SW 1271 (cell line): ENCODE measurements at regions not wholly inside any gene's neighbourhood (a gene's known extent, or its start where the extent isn't known, plus 50 kb on each side); places are given as distances from the start of the nearest gene placed in this dataset.
"Not testable (repeated sequence)": the region's sequence is repeated elsewhere in the genome, so short reads cannot be mapped to it uniquely, and the experiment has no call there.

Experiments
- DNase-seq, 2 experiments: peaks; one replicate each; lab custom pipeline; 2025; lab: John Stamatoyannopoulos, UW

GRCh38 chr2:240240017-240240734 lies 99.7 kb upstream of the OTOS start:
- DNase-seq = no peak

GRCh38 chr2:240240781-240241180 lies 100.3 kb upstream of the OTOS start:
- no peak for DNase-seq

DNA sequence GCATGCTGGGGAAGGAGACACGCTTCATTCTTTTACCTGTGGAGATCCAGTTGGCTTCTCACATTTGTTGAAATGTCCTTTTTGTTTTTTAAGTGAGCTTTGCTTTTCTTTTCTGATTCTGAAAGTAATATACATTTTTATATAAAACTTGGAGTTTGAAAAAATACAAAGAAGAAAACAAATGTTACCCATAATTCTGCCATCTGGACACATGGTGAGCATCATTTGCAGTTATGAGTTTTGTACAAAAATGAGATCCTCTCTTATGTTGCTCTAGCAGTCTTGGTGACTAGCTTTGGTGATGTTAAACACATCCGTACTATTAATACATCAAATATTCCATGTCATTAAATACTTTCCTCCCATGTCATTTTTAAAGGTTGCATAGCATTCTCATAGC lies 101.1 kb upstream of the OTOS start:
- DNase-seq = no peak

DNA sequence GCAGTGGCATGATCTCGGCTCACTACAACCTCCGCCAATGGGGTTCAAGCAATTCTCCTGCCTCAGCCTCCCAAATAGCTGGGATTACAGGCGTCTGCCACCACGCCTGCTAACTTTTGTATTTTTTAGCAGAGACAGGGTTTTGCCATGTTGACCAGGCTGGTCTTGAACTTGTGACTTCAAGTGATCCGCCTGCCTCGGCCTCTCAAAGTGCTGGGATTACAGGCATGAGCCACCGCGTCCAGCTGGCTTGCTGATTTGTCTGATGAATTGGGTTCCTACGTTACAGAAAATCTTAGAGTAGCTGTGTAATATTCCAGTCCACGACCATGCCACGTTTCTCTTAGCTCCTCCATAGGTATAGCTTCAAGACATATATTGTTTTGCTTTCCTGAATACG lies 102.6 kb upstream of the OTOS start:
- DNase-seq = not testable (repeated sequence)

- no peak for DNase-seq
These were observed 104.1 kb upstream of the OTOS start for GRCh38 chr2:240244543-240244942.

DNA sequence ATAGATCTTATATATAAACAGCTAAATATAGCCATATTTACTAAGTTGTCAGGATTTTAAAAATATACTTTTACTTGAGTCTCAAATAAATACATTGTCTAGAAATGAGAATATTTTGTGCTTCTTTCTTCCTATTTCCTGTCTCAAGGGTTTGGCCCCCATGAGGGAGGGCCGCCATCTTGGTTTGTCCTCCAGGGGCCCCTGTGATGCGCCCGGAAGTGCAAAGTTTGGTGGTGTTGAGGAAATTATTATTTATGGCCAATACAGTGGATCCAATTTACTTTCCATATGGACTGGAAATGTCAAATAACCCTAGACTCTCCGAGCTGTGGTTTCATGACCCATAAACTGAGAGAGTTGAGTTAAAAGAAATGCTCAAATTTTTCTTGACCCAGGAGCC lies 104.7 kb upstream of the OTOS start:
- no peak for DNase-seq

GRCh38 chr2:240245706-240246105 lies 105.2 kb upstream of the OTOS start:
- DNase-seq = no peak

GRCh38 chr2:240246173-240246820 lies 105.8 kb upstream of the OTOS start:
- DNase-seq = no peak

- no peak for DNase-seq
These were observed 106.9 kb upstream of the OTOS start for GRCh38 chr2:240247241-240247867.

DNA sequence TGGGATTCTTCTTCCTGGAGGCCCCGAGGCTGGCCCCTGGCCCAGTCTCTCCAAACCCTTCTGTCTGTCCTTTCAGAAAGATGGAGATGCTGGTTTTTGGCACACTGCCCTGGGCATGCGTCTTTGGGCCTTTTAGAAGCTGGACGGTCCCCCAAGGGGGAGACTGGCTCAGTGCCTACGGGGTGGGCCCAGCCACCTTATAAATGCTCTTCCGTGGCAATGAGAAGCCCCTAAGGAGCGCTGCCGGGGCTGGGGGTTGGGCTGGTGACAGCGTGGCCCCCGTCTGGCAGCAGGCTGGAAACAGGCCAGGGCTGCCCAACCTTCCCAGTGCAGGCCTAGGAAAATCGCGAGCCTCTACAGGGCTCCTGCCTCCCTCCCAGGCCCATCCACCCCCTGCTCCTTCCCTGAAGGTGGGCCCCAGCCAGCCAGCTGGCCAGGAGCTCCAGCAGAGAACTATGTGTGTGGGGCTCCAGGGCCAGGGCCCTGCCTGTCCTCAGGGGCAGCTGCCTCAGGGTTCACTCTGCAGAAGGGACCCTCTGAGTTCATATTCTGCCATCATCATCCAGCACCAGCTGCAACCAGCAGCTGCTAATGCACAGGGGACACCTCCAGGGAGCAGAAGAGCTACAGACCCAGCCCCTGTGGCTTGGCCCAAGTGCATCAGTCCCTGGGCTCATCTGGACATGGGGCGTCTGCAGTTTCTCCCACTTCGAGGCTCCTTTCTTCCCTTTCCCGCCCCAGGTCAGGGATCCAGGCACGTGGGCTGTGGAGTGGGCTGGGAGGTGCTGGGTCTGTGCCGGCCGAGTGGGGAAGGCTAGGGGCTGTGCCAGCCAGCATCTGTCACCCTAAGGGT lies 107.6 kb upstream of the OTOS start:
- no peak for DNase-seq

DNA sequence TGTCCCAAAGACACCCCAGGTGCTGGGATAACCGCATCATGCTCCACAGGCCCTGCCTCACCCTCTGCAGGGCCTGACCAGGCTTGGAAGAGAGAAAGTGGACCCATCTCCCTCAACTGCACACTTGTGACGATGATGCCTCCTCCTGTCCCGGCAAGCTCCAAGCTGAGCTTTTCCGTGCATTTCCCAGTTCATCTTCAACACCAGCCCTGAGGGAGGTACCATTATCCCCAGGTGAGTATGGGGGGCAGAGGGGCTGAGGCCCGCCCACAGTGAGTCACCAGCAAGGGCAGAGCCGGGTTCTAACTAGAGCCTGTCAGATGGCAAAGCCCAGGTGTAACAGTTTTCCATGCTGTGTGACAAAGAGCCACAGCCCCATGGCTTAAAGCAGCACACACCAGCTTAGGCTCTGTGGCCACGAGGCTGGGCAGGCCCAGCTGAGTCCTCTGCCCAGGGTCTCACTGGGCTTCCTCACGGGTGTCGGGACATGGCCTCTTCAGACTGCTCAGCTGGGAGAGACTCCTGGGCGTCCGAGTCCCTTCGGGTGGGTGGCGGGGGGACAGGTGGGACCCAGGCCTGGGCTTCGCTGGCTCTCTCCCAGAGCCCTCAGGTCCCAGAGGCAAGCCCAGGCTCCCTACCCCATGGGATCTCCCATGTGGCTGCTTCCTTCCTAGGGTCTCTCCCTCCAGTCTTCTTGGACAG lies 108.4 kb upstream of the OTOS start:
- DNase-seq = no peak

DNA sequence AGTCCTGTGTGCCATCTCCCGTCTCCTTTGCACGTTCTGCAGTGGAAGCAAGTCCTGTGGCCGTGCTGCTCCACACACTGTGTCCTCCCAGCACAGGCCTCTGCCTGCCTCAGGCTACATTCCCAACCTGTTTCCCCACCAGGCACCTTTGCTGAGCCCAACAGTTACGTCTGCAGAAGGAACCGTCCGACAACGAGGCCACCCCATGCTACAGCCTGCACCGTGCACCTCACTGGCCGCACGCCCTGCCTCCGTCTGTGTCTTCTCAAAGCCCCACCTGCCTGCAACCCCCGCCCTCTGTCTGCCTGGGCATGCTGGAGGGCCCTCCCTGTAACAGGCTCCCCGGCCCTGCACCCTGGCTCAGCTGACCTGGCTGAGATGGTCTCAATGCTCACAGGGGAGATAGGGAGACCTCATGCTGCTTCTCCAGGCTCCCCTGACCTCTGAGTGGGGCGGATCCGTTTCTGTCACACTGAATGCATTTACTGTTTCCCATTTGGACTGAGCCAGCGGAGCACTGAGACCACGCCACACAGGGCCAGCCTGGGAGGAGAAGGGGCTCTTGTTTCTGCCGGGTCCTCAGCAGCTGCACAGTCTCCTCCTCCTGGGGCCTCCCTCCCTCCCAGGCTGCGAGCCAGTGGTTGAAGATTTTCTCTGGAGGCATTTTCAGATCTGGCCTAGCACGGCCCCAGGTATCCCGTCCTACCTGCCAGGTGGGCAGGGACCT lies 109.1 kb upstream of the OTOS start:
- DNase-seq = no peak

GRCh38 chr2:240250150-240250984 lies 109.9 kb upstream of the OTOS start:
- DNase-seq = no peak

DNA sequence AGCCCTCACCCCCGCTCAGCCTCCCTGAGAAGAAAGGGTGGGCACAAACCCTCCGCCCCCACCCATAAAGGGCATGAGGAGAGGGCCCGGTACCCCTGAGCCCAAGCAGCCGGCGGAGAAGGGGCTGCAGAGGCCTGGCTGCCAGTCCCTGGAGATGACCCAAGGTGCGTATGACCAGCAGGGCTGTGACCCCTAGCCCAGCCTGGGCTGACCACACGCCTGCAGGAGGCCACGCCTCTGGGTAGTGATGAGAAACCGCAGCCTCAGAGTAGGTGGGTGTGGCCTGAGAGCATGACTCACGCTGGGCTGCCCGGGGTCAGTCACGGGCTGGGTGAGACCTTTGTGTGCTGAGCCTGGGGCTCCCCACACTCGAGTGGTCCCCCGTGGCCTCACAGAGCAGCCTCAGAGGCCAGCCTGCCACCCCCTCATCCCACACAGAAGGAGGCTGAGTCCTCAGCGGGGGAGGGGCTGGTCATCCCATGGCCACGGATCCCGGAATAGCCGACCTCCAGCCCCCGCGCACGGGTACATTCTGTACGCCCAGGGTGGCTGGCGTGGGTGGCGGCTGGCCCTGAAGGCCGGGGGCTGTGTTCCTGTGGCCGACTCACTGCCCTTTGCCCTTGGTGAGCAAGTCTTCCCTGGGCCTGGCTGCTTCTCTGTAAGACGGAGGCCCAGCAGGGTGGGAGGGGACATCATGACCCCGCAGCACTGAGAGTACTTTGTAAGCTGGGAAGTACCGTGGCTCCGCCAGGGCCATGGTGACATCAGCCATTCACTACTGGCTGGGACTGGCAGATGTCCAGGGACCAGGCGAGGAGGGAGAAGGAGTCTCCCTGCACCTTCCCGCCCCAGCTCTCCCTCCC lies 110.8 kb upstream of the OTOS start:
- DNase-seq = peak; percentile 19 to 67

GRCh38 chr2:240251848-240252190 lies 111.4 kb upstream of the OTOS start:
- DNase-seq = no peak

GRCh38 chr2:240252191-240252871 lies 111.9 kb upstream of the OTOS start:
- no peak for DNase-seq

GRCh38 chr2:240252872-240253511 lies 112.5 kb upstream of the OTOS start:
- DNase-seq = no peak

DNA sequence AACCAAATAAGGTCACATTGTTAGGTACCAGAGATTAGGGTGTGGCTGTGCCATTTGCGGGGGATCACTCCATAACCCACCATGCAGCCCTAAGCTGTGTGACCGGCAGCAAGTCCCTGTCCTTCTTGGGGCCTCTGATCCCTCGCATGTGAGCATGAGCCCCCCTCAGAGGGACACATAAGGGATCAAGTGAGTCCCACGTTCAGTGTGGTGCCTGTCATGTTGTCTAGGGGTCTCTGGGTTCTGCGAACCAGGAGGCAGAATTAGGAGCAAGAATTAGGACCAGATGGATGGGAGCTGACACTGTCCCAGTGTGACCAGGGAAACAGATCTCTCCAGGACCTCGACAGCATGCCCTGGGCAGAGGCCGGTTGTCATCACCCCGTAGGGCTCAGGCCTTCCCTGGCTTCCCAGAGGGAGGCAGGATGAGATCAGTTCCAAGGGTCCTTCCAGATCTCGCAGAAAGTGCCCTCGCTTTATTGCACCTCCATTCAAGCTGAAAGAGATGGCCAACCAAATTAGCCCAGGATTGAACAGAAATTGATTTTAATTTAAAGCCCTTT lies 113.2 kb upstream of the OTOS start:
- no peak for DNase-seq
